B cell (primary cell): ENCODE measurements at regions not wholly inside any gene's neighbourhood (a gene's known extent, or its start where the extent isn't known, plus 50 kb on each side); places are given as distances from the start of the nearest gene placed in this dataset.
"Not testable (repeated sequence)": the region's sequence is repeated elsewhere in the genome, so short reads cannot be mapped to it uniquely, and the experiment has no call there.

Experiments
- ATAC-seq: fragments of 200-7000 bp; cut with Tn5 transposase; one replicate; pipeline ENCODE4 v1.10.0; 2021; ENCODE audit warnings: low read depth, mild to moderate bottlenecking, moderate number of reproducible peaks, moderate library complexity
- CTCF ChIA-PET: fragments of 350-600 bp; sonication (Branson Sonifier 250); formaldehyde crosslinking; loops from one replicate; lab custom pipeline; 2021; ENCODE audit warnings: antibody characterized with exemption, inconsistent platforms; lab: Charles Lee
- POLR2A ChIA-PET: fragments of 350-600 bp; sonication (Branson Sonifier 250); formaldehyde crosslinking; loops from one replicate; lab custom pipeline; 2021; ENCODE audit warnings: antibody characterized with exemption; lab: Charles Lee
- DNase-seq: peaks from one replicate; pipeline ENCODE4 v3.0.0; 2013
- H2AFZ ChIP-seq: 2 replicates; pipeline ENCODE4 v1.6.1; 2012; ENCODE audit warnings: mild to moderate bottlenecking, low read depth, low read length; ENCODE audit not compliant: insufficient read depth, poor library complexity, severe bottlenecking
- H3K27ac ChIP-seq, 2 donors: 1 replicate in 1 of 2; 2 replicates in 1 of 2; pipeline ENCODE4 v1.5.1; 2012 to 2013; ENCODE audit warnings: low read length in 2 of 2, mild to moderate bottlenecking in 2 of 2, moderate library complexity in 1 of 2
- H3K27me3 ChIP-seq, 4 experiments: fragments of 200-600 bp in 1 of 4; sonication (generic) in 1 of 4; replicated peaks in 1 of 4; 1 replicate in 2 of 4; 2 replicates in 2 of 4; pipeline versions ENCODE4 v1.6.1 to v1.7.0; 2013 to 2016; ENCODE audit warnings: low read length in 3 of 4, mild to moderate bottlenecking in 2 of 4, mixed read lengths in 1 of 4, moderate library complexity in 1 of 4; ENCODE audit not compliant: insufficient read depth in 4 of 4, control insufficient read depth in 3 of 4; ENCODE audit errors: control extremely low read depth in 1 of 4
- H3K36me3 ChIP-seq, 2 experiments: replicated peaks in 1 of 2; 1 replicate in 1 of 2; 2 replicates in 1 of 2; pipeline versions ENCODE4 v1.6.1 to v1.7.1; 2013; ENCODE audit warnings: low read length in 1 of 2; ENCODE audit not compliant: insufficient read depth in 2 of 2, control insufficient read depth in 1 of 2; ENCODE audit errors: control extremely low read depth in 1 of 2, extremely low read depth in 1 of 2
- H3K4me1 ChIP-seq, 2 donors: fragments of 200-600 bp in 1 of 2; sonication (generic) in 1 of 2; 1 replicate in 1 of 2; 2 replicates in 1 of 2; pipeline versions ENCODE4 v1.5.1 to v1.6.1; 2013 to 2017; ENCODE audit warnings: low read length in 2 of 2; ENCODE audit not compliant: control insufficient read depth in 2 of 2, insufficient read depth in 2 of 2
- H3K4me2 ChIP-seq: replicated peaks from 2 replicates; pipeline ENCODE3; 2012; ENCODE audit warnings: mild to moderate bottlenecking, low read depth, low read length; ENCODE audit not compliant: poor library complexity, severe bottlenecking
- H3K4me3 ChIP-seq, 5 experiments: fragments of 200-600 bp in 1 of 5; sonication (generic) in 1 of 5; 1 replicate in 3 of 5; 2 replicates in 2 of 5; pipeline versions ENCODE4 v1.5.1 to v1.7.0; 2011 to 2016; ENCODE audit warnings: low read length in 4 of 5, mild to moderate bottlenecking in 4 of 5, low read depth in 2 of 5, control low read depth in 1 of 5, moderate library complexity in 1 of 5; ENCODE audit not compliant: insufficient read depth in 1 of 5; ENCODE audit errors: control extremely low read depth in 1 of 5, extremely low read depth in 1 of 5
- H3K79me2 ChIP-seq: fragments of 200-600 bp; sonication (generic); one replicate; pipeline ENCODE4 v1.6.0; 2016; ENCODE audit warnings: low read length; ENCODE audit not compliant: control insufficient read depth, insufficient read depth
- H3K9ac ChIP-seq: fragments of 200-600 bp; sonication (generic); 2 replicates; pipeline ENCODE4 v1.6.1; 2017; ENCODE audit warnings: mild to moderate bottlenecking, low read length, moderate library complexity
- H3K9me3 ChIP-seq, 3 donors: one replicate each; pipeline versions ENCODE4 v1.6.1 to v1.7.1; 2013; ENCODE audit warnings: low read length in 2 of 3; ENCODE audit not compliant: control insufficient read depth in 2 of 3, insufficient read depth in 1 of 3; ENCODE audit errors: control extremely low read depth in 1 of 3
- H4K20me1 ChIP-seq: 2 replicates; pipeline ENCODE4 v1.6.0; 2012; ENCODE audit warnings: mild to moderate bottlenecking, low read length; ENCODE audit not compliant: insufficient read depth, control insufficient read depth, poor library complexity, severe bottlenecking
- H3K27ac Mint-ChIP-seq: one replicate; pipeline ENCODE4 v1.8.0; 2021; ENCODE audit warnings: mixed read lengths
- H3K27me3 Mint-ChIP-seq: one replicate; pipeline ENCODE4 v1.8.0; 2021; ENCODE audit warnings: mixed read lengths
- H3K4me1 Mint-ChIP-seq: one replicate; pipeline ENCODE4 v1.8.0; 2021; ENCODE audit warnings: mixed read lengths
- H3K4me3 Mint-ChIP-seq: one replicate; pipeline ENCODE4 v1.8.0; 2021; ENCODE audit warnings: mixed read lengths
- H3K9me3 Mint-ChIP-seq: one replicate; pipeline ENCODE4 v1.8.0; 2022; ENCODE audit warnings: mixed read lengths; ENCODE audit not compliant: insufficient read depth
- WGBS: methylation state at CpG from one replicate; pipeline ENCODE4 v1.1.5; 2013; ENCODE audit warnings: missing lambda C conversion rate; ENCODE audit not compliant: insufficient coverage; 5-methylcytosine and 5-hydroxymethylcytosine counted together
- intact Hi-C: fragments of 100-400 bp; cut with micrococcal nuclease; formaldehyde crosslinking; loops from one replicate; pipeline ENCODE4 v1.10.0; 2022
- TF ChIP-seq, protein P1 (sequence below): fragments of 200-600 bp; IDR thresholded peaks from one replicate; pipeline ENCODE4 v1.8.0; 2022; ENCODE audit warnings: antibody characterized with exemption, mild to moderate bottlenecking

DNA sequence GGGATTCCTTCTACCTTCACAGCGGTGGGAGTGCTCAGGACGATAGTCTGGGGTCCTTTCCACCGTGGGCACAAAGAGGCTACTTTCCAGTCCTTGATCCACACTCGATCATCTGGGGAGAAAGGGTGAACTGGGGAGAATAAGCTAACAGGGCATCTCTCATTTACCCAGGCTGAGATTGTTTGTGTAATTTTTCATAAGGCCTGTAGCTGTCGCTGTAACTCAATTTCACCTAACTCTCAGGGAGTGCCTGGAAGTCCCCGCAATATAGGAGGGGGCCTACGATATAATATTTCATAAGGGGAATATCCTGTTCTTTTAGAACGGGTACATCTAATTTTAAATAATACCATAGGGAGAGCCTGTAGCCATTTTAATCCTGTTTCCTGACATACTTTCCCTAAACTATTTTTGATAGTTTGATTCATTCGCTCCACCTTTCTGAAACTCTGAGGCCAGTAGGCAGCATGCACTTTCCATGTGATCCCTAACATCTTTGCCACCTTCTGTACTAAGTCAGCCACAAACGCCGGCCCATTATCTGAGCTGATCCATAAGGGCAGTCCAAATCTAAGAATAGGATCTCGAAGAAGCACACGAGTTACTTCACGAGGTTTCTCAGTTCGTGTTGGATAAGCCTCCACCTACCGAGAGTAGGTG, 127.2 kb upstream of the CCZ1B start:
- H3K27ac Mint-ChIP-seq, H3K9me3 ChIP-seq, H3K79me2 ChIP-seq, H3K9me3 Mint-ChIP-seq, H3K4me2 ChIP-seq, POLR2A ChIA-PET, H3K4me3 Mint-ChIP-seq, H3K27ac ChIP-seq, H3K9ac ChIP-seq, intact Hi-C loops, ATAC-seq, H3K27me3 Mint-ChIP-seq, CTCF ChIA-PET, DNase-seq, H3K4me3 ChIP-seq, H3K4me1 ChIP-seq, H3K4me1 Mint-ChIP-seq, H3K36me3 ChIP-seq, H4K20me1 ChIP-seq, H3K27me3 ChIP-seq, H2AFZ ChIP-seq: not testable (repeated sequence)
- TF ChIP-seq, protein P1, sequence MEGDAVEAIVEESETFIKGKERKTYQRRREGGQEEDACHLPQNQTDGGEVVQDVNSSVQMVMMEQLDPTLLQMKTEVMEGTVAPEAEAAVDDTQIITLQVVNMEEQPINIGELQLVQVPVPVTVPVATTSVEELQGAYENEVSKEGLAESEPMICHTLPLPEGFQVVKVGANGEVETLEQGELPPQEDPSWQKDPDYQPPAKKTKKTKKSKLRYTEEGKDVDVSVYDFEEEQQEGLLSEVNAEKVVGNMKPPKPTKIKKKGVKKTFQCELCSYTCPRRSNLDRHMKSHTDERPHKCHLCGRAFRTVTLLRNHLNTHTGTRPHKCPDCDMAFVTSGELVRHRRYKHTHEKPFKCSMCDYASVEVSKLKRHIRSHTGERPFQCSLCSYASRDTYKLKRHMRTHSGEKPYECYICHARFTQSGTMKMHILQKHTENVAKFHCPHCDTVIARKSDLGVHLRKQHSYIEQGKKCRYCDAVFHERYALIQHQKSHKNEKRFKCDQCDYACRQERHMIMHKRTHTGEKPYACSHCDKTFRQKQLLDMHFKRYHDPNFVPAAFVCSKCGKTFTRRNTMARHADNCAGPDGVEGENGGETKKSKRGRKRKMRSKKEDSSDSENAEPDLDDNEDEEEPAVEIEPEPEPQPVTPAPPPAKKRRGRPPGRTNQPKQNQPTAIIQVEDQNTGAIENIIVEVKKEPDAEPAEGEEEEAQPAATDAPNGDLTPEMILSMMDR = peak; percentile 56
- 70% methylated on average over 5 of the region's 16 CpGs for WGBS

GRCh38 chr7:6953798-6954181, 127.7 kb upstream of the CCZ1B start:
- POLR2A ChIA-PET, H3K27ac ChIP-seq, H3K4me2 ChIP-seq, H3K36me3 ChIP-seq, H2AFZ ChIP-seq, H3K79me2 ChIP-seq, H3K4me1 Mint-ChIP-seq, H3K9me3 Mint-ChIP-seq, intact Hi-C loops, H3K27me3 Mint-ChIP-seq, H3K27ac Mint-ChIP-seq, CTCF ChIA-PET, H3K27me3 ChIP-seq, H4K20me1 ChIP-seq, H3K4me3 ChIP-seq, H3K9me3 ChIP-seq, H3K4me1 ChIP-seq, ATAC-seq, H3K4me3 Mint-ChIP-seq, H3K9ac ChIP-seq, DNase-seq: not testable (repeated sequence)
- WGBS = 93% methylated on average over 4 of the region's 10 CpGs

DNA sequence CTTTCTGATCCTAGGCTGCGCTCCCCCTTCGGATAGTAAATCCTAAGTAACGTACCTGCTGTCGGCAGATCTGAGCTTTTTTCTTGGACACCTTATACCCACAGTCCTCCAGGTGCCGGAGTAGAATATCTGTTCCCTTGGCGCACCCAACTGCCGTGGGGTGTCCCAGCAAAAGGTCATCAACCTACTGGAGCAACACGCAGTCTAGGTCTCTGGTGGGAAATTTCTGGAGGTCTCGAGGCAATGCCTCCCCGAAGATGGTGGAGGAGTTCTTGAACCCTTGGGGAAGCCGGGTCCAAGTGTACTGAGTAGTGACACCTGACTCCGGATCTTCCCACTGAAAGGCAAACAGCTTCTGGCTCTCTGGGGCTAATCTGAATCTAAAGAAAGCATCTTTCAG, 129.3 kb upstream of the CCZ1B start:
- H3K4me1 Mint-ChIP-seq, H3K9ac ChIP-seq, ATAC-seq, DNase-seq, intact Hi-C loops, POLR2A ChIA-PET, H3K4me2 ChIP-seq, H3K9me3 Mint-ChIP-seq, H3K27me3 ChIP-seq, H3K9me3 ChIP-seq, H3K27ac ChIP-seq, CTCF ChIA-PET, H3K4me3 ChIP-seq, H3K4me1 ChIP-seq, H2AFZ ChIP-seq, H3K27ac Mint-ChIP-seq, H4K20me1 ChIP-seq, H3K4me3 Mint-ChIP-seq, H3K79me2 ChIP-seq, H3K36me3 ChIP-seq: not testable (repeated sequence)
- H3K27me3 Mint-ChIP-seq = peaks cover 16% of the 10 kb centered on the region
- WGBS = 94% methylated on average over 6 of the region's 12 CpGs
